C4-2B (cell line): ENCODE measurements at regions not wholly inside any gene's neighbourhood (a gene's known extent, or its start where the extent isn't known, plus 50 kb on each side); places are given as distances from the start of the nearest gene placed in this dataset.

Experiments used
- CTCF ChIP-seq: fragments of 450-650 bp; conservative IDR thresholded peaks from 2 replicates; pipeline ENCODE4 v1.5.1; 2017; ENCODE audit warnings: mild to moderate bottlenecking
- ZFX ChIP-seq: fragments of 450-650 bp; IDR thresholded peaks from 2 replicates; pipeline ENCODE4 v1.6.1; 2017

GRCh38 chr11:134505125-134505524 lies 93.1 kb upstream of the B3GAT1 start:
- TF ChIP-seq CTCF (no peak), ZFX (no peak)
